Endothelial cell of umbilical vein (primary cell): ENCODE measurements at regions not wholly inside any gene's neighbourhood (a gene's known extent, or its start where the extent isn't known, plus 50 kb on each side); places are given as distances from the start of the nearest gene placed in this dataset.

Experiments
- BruUV-seq: library from RNA; stranded (reverse); fragments of 400-500 nt; replicated peaks from 2 replicates; lab custom pipeline; 2021; lab: Mats Ljungman, UMichigan
- CTCF ChIA-PET: fragments of 300-600, 350-600 bp; sonication (Branson Sonifier 250); formaldehyde crosslinking; loops from one replicate; lab custom pipeline; 2021; ENCODE audit warnings: antibody characterized with exemption, inconsistent platforms; lab: Charles Lee
- POLR2A ChIA-PET: fragments of 300-600, 350-600 bp; sonication (Branson Sonifier 250); formaldehyde crosslinking; loops from one replicate; lab custom pipeline; 2021; ENCODE audit warnings: antibody characterized with exemption, inconsistent platforms; lab: Charles Lee
- DNase-seq: peaks from one replicate; pipeline ENCODE4 v3.0.0-alpha.2; 2011; ENCODE audit warnings: low read depth, low spot score
- FAIRE-seq: peaks from 2 replicates; lab custom pipeline; 2011; peaks lifted over from hg19 to GRCh38; lab: Jason Lieb, UNC
- H2AFZ ChIP-seq: 2 replicates; pipeline ENCODE4 v1.6.0; 2012; ENCODE audit warnings: low read depth, low read length, control low read depth, inconsistent platforms
- H3K27ac ChIP-seq: 2 replicates; pipeline ENCODE4 v1.5.1; 2011; ENCODE audit warnings: low read depth, mild to moderate bottlenecking, control low read depth, low read length, moderate library complexity; ENCODE audit not compliant: insufficient read depth
- H3K27me3 ChIP-seq, 2 experiments: 2 replicates each; pipeline versions ENCODE4 v1.6.0 to v1.6.1; 2011; ENCODE audit warnings: low read length in 2 of 2, mixed read lengths in 1 of 2; ENCODE audit not compliant: control insufficient read depth in 2 of 2, insufficient read depth in 2 of 2
- H3K36me3 ChIP-seq, 2 experiments: 2 replicates in 1 of 2; 3 replicates in 1 of 2; pipeline ENCODE4 v1.5.1; 2011; ENCODE audit warnings: low read length in 2 of 2, mild to moderate bottlenecking in 1 of 2, moderate library complexity in 1 of 2; ENCODE audit not compliant: control insufficient read depth in 2 of 2, insufficient read depth in 2 of 2; ENCODE audit errors: extremely low read depth in 1 of 2
- H3K4me1 ChIP-seq: 3 replicates; pipeline ENCODE4 v1.5.1; 2011; ENCODE audit warnings: mild to moderate bottlenecking, low read length; ENCODE audit not compliant: control insufficient read depth, insufficient read depth; ENCODE audit errors: extremely low read depth
- H3K4me2 ChIP-seq: 2 replicates; pipeline ENCODE4 v1.6.1; 2011; ENCODE audit warnings: low read length, control low read depth, mixed read lengths; ENCODE audit not compliant: insufficient read depth
- H3K4me3 ChIP-seq, 3 experiments: fragments of 200-600 bp in 1 of 3; sonication (generic), shearing (Covaris generic) in 1 of 3; replicated peaks in 1 of 3; 2 replicates each; pipeline ENCODE4 v1.5.1; 2011 to 2016; ENCODE audit warnings: control low read depth in 3 of 3, low read length in 3 of 3, mild to moderate bottlenecking in 2 of 3, inconsistent platforms in 1 of 3, low read depth in 1 of 3, moderate library complexity in 1 of 3; ENCODE audit not compliant: insufficient read depth in 1 of 3
- H3K79me2 ChIP-seq: 2 replicates; pipeline ENCODE4 v1.6.0; 2012; ENCODE audit warnings: low read length, inconsistent platforms; ENCODE audit not compliant: control insufficient read depth, insufficient read depth
- H3K9ac ChIP-seq: replicated peaks from 2 replicates; pipeline ENCODE3; 2011; ENCODE audit warnings: low read length, control low read depth; ENCODE audit not compliant: insufficient read depth; ENCODE audit errors: extremely low read depth
- H3K9me1 ChIP-seq: replicated peaks from 3 replicates; pipeline ENCODE4 v1.6.0; 2011; ENCODE audit warnings: mild to moderate bottlenecking, low read length; ENCODE audit not compliant: control insufficient read depth, insufficient read depth; ENCODE audit errors: extremely low read depth
- H3K9me3 ChIP-seq: replicated peaks from 2 replicates; pipeline ENCODE4 v1.5.1; 2012; ENCODE audit warnings: low read length, inconsistent platforms; ENCODE audit not compliant: control insufficient read depth, insufficient read depth
- H4K20me1 ChIP-seq: replicated peaks from 2 replicates; pipeline ENCODE3; 2011; ENCODE audit warnings: mild to moderate bottlenecking, low read length; ENCODE audit not compliant: control insufficient read depth, insufficient read depth; ENCODE audit errors: extremely low read depth
- CTCF ChIP-seq, 2 donors: IDR thresholded peaks; 1 replicate in 1 of 2; 2 replicates in 1 of 2; pipeline ENCODE4 v1.5.1; 2011; ENCODE audit warnings: low read length in 2 of 2, mild to moderate bottlenecking in 2 of 2, moderate library complexity in 2 of 2, control low read depth in 1 of 2, inconsistent platforms in 1 of 2, low read depth in 1 of 2; ENCODE audit not compliant: insufficient read depth in 1 of 2; ENCODE audit errors: extremely low read depth in 1 of 2
- EZH2 ChIP-seq: IDR thresholded peaks from 2 replicates; pipeline ENCODE4 v1.6.1; 2012; ENCODE audit warnings: borderline replicate concordance, low read depth, mild to moderate bottlenecking, moderate library complexity, low read length, inconsistent platforms; ENCODE audit not compliant: severe bottlenecking
- FOS ChIP-seq: IDR thresholded peaks from 2 replicates; pipeline ENCODE4 v1.6.1; 2011; ENCODE audit warnings: mild to moderate bottlenecking, low read length, moderate library complexity, borderline replicate concordance; ENCODE audit not compliant: insufficient read depth
- GATA2 ChIP-seq: IDR thresholded peaks from 2 replicates; pipeline ENCODE4 v1.7.0; 2011; ENCODE audit warnings: low read depth, mild to moderate bottlenecking, moderate library complexity, mixed read lengths, low read length; ENCODE audit not compliant: insufficient read length, insufficient read depth
- JUN ChIP-seq: IDR thresholded peaks from 2 replicates; pipeline ENCODE4 v1.6.1; 2011; ENCODE audit warnings: borderline replicate concordance, low read depth; ENCODE audit not compliant: insufficient read length, insufficient read depth
- MAX ChIP-seq: IDR thresholded peaks from 2 replicates; pipeline ENCODE4 v1.6.1; 2011; ENCODE audit not compliant: insufficient read depth, insufficient read length
- MYC ChIP-seq: IDR thresholded peaks from one replicate; pipeline ENCODE4 v1.6.1; 2011; ENCODE audit warnings: mild to moderate bottlenecking, low read depth, low read length
- POLR2A ChIP-seq: IDR thresholded peaks from 2 replicates; pipeline ENCODE4 v1.6.1; 2012; ENCODE audit warnings: low read depth, mild to moderate bottlenecking, control low read depth, low read length
- POLR2AphosphoS5 ChIP-seq: IDR thresholded peaks from 2 replicates; pipeline ENCODE4 v1.6.1; 2012; ENCODE audit warnings: low read depth, mild to moderate bottlenecking, control low read depth, low read length, moderate library complexity; ENCODE audit not compliant: insufficient read depth
- dilution Hi-C: fragments of 300-500 bp; cut with MboI; formaldehyde crosslinking; loops from one replicate; pipeline ENCODE4 v1.15.0; 2019; ENCODE audit warnings: low sequenced_read_pairs; ENCODE audit not compliant: extremely low pct_ligation_motif_present
- intact Hi-C: fragments of 100-400 bp; cut with micrococcal nuclease; formaldehyde crosslinking; loops from one replicate; pipeline ENCODE4 v1.10.0; 2022

- Histone ChIP-seq H3K4me1 (no peaks in the 10 kb centered on the region), H3K9me3 (no peaks in the 10 kb centered on the region), H3K9me1 (no peaks in the 10 kb centered on the region), H3K4me3 (no peak overlapping the region), H3K79me2 (no peaks in the 10 kb centered on the region), H3K27ac (no peak overlapping the region), H3K36me3 (no peaks in the 10 kb centered on the region), H3K27me3 (no peaks in the 10 kb centered on the region), H4K20me1 (no peaks in the 10 kb centered on the region), H2AFZ (no peak overlapping the region), H3K9ac (no peak overlapping the region), H3K4me2 (no peak overlapping the region)
- POLR2A ChIA-PET: no interaction called here
- no peak for DNase-seq
- no peak for TF ChIP-seq FOS
- TF ChIP-seq EZH2: no peak
- no peak for TF ChIP-seq MYC
- TF ChIP-seq JUN: no peak
- TF ChIP-seq MAX: no peak
- no peak for TF ChIP-seq GATA2
- no peak for TF ChIP-seq CTCF (IDR thresholded peaks at IDR 0.05; ENCODE audit: extremely low read depth in 1 of 2, insufficient read depth in 1 of 2, low read depth in 1 of 2, low read length in 2 of 2)
- no peak for TF ChIP-seq POLR2A
- no peak for TF ChIP-seq POLR2AphosphoS5
- no TSS peak for BruUV-seq
- CTCF ChIA-PET: no interaction called here
- intact Hi-C loops (no loop called here), dilution Hi-C loops (no loop called here)
- no peak for FAIRE-seq
These were observed 73.0 kb downstream of the NEUROD6 start for GRCh38 chr7:31267486-31267885.
